ENCODE measurements at regions not wholly inside any gene's neighbourhood (a gene's known extent, or its start where the extent isn't known, plus 50 kb on each side); places are given as distances from the start of the nearest gene placed in this dataset.

DNA sequence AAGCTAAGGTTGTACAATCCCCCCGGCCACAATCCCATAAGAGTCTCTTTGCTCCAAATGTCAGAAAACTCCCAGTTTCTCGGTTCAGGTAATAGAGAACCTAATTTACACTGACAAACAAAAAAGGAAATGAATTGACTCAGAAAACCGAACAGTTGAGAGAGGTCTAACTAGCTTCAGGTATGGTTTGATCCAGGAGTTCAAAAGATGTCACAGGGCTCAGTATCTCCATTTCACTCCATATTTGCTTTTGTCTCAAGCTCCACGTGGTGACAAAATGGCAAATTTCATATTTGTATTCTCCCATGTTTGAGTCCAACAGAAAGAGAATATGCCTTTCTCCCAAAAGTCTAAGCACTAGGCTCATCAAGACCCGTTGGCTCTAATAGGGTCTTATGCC is 117.4 kb downstream of the AXIN2 start:
- TF ChIP-seq, protein P1, sequence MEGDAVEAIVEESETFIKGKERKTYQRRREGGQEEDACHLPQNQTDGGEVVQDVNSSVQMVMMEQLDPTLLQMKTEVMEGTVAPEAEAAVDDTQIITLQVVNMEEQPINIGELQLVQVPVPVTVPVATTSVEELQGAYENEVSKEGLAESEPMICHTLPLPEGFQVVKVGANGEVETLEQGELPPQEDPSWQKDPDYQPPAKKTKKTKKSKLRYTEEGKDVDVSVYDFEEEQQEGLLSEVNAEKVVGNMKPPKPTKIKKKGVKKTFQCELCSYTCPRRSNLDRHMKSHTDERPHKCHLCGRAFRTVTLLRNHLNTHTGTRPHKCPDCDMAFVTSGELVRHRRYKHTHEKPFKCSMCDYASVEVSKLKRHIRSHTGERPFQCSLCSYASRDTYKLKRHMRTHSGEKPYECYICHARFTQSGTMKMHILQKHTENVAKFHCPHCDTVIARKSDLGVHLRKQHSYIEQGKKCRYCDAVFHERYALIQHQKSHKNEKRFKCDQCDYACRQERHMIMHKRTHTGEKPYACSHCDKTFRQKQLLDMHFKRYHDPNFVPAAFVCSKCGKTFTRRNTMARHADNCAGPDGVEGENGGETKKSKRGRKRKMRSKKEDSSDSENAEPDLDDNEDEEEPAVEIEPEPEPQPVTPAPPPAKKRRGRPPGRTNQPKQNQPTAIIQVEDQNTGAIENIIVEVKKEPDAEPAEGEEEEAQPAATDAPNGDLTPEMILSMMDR (conservative IDR thresholded peaks at IDR 0.05; ENCODE audit: low read depth in 2 of 2), result no peak
- no peak for TF ChIP-seq EZH2phosphoT487 (IDR thresholded peaks at IDR 0.05; ENCODE audit: unreplicated experiment)
- no peak for TF ChIP-seq NANOG (IDR thresholded peaks at IDR 0.05; ENCODE audit: borderline replicate concordance)
- TF ChIP-seq, protein P2, sequence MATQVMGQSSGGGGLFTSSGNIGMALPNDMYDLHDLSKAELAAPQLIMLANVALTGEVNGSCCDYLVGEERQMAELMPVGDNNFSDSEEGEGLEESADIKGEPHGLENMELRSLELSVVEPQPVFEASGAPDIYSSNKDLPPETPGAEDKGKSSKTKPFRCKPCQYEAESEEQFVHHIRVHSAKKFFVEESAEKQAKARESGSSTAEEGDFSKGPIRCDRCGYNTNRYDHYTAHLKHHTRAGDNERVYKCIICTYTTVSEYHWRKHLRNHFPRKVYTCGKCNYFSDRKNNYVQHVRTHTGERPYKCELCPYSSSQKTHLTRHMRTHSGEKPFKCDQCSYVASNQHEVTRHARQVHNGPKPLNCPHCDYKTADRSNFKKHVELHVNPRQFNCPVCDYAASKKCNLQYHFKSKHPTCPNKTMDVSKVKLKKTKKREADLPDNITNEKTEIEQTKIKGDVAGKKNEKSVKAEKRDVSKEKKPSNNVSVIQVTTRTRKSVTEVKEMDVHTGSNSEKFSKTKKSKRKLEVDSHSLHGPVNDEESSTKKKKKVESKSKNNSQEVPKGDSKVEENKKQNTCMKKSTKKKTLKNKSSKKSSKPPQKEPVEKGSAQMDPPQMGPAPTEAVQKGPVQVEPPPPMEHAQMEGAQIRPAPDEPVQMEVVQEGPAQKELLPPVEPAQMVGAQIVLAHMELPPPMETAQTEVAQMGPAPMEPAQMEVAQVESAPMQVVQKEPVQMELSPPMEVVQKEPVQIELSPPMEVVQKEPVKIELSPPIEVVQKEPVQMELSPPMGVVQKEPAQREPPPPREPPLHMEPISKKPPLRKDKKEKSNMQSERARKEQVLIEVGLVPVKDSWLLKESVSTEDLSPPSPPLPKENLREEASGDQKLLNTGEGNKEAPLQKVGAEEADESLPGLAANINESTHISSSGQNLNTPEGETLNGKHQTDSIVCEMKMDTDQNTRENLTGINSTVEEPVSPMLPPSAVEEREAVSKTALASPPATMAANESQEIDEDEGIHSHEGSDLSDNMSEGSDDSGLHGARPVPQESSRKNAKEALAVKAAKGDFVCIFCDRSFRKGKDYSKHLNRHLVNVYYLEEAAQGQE (IDR thresholded peaks at IDR 0.05; ENCODE audit: unreplicated experiment), result no peak
